Neural cell (in vitro differentiated cells): ENCODE measurements at regions not wholly inside any gene's neighbourhood (a gene's known extent, or its start where the extent isn't known, plus 50 kb on each side); places are given as distances from the start of the nearest gene placed in this dataset.

ENCODE experiments used
- H2AFZ ChIP-seq: fragments of 200-600, 300-800 bp; sonication (generic), shearing (Covaris generic); 2 replicates; pipeline ENCODE4 v1.6.0; 2014; ENCODE audit warnings: low read depth, mild to moderate bottlenecking, antibody characterized with exemption, low read length, moderate library complexity
- H3F3A ChIP-seq: fragments of 200-600 bp; shearing (Covaris generic); 2 replicates; pipeline ENCODE4 v1.6.1; 2016; ENCODE audit warnings: mild to moderate bottlenecking, moderate library complexity, mixed read lengths, antibody characterized with exemption, low read length; ENCODE audit not compliant: insufficient read depth, poor library complexity, severe bottlenecking
- H3K27ac ChIP-seq: fragments of 200-600, 300-800 bp; sonication (generic), shearing (Covaris generic); 2 replicates; pipeline ENCODE4 v1.5.1; 2014; ENCODE audit warnings: mild to moderate bottlenecking, low read length, moderate library complexity
- H3K27me3 ChIP-seq: fragments of 300-800, 200-600 bp; sonication (generic), shearing (Covaris generic); 2 replicates; pipeline ENCODE4 v1.6.0; 2014; ENCODE audit warnings: mild to moderate bottlenecking, low read depth, low read length, moderate library complexity; ENCODE audit not compliant: insufficient read depth
- H3K36me3 ChIP-seq: fragments of 300-800, 200-600 bp; sonication (generic), shearing (Covaris generic); 2 replicates; pipeline ENCODE4 v1.5.1; 2014; ENCODE audit warnings: mild to moderate bottlenecking, antibody characterized with exemption, low read length, moderate library complexity; ENCODE audit not compliant: insufficient read depth
- H3K4me2 ChIP-seq: fragments of 300-800, 200-600 bp; sonication (generic), shearing (Covaris generic); 2 replicates; pipeline ENCODE4 v1.6.0; 2014; ENCODE audit warnings: mild to moderate bottlenecking, low read length
- H3K4me3 ChIP-seq: fragments of 300-800, 200-600 bp; sonication (generic), shearing (Covaris generic); 2 replicates; pipeline ENCODE4 v1.5.1; 2014; ENCODE audit warnings: mild to moderate bottlenecking, low read length, moderate library complexity
- H3K79me2 ChIP-seq: fragments of 200-600 bp; shearing (Covaris generic); replicated peaks from 2 replicates; pipeline ENCODE4 v1.6.0; 2014; ENCODE audit warnings: mild to moderate bottlenecking, low read length, moderate library complexity; ENCODE audit not compliant: insufficient read depth
- H3K9ac ChIP-seq: fragments of 300-800, 200-600 bp; sonication (generic), shearing (Covaris generic); 2 replicates; pipeline ENCODE4 v1.6.1; 2016; ENCODE audit warnings: mild to moderate bottlenecking, low read length, mixed read lengths
- H3K9me2 ChIP-seq: fragments of 200-600 bp; shearing (Covaris generic); 2 replicates; pipeline ENCODE4 v1.6.1; 2016; ENCODE audit warnings: mild to moderate bottlenecking, low read length, mixed read lengths; ENCODE audit not compliant: insufficient read depth
- H3K9me3 ChIP-seq: fragments of 200-600, 300-800 bp; sonication (generic), shearing (Covaris generic); 2 replicates; pipeline ENCODE4 v1.6.1; 2016; ENCODE audit warnings: mild to moderate bottlenecking, mixed run types, low read length, moderate library complexity, mixed read lengths
- H4K20me1 ChIP-seq: fragments of 200-600 bp; shearing (Covaris generic); 2 replicates; pipeline ENCODE4 v1.6.1; 2016; ENCODE audit warnings: mild to moderate bottlenecking, mixed run types; ENCODE audit not compliant: insufficient read depth
- CTCF ChIP-seq: fragments of 450-650 bp; IDR thresholded peaks from 2 replicates; pipeline ENCODE4 v1.5.1; 2014; ENCODE audit warnings: antibody characterized with exemption, mild to moderate bottlenecking, moderate library complexity; ENCODE audit not compliant: poor library complexity, severe bottlenecking
- EP300 ChIP-seq: fragments of 450-650 bp; conservative IDR thresholded peaks from 2 replicates; pipeline ENCODE4 v1.6.1; 2014; ENCODE audit warnings: antibody characterized with exemption, mild to moderate bottlenecking, moderate library complexity; ENCODE audit not compliant: poor library complexity, severe bottlenecking
- EZH2 ChIP-seq: fragments of 200-600, 300-800 bp; shearing (Covaris generic), sonication (generic); IDR thresholded peaks from 2 replicates; pipeline ENCODE4 v1.6.1; 2014; ENCODE audit warnings: antibody characterized with exemption, low read length, borderline replicate concordance, mild to moderate bottlenecking; ENCODE audit not compliant: insufficient read depth, poor library complexity, severe bottlenecking
- MXI1 ChIP-seq: fragments of 450-650 bp; conservative IDR thresholded peaks from 2 replicates; pipeline ENCODE4 v1.6.1; 2014; ENCODE audit warnings: antibody characterized with exemption, mild to moderate bottlenecking; ENCODE audit not compliant: poor library complexity, severe bottlenecking
- POLR2AphosphoS5 ChIP-seq: IDR thresholded peaks from 2 replicates; pipeline ENCODE4 v1.6.1; 2012
- RAD21 ChIP-seq: fragments of 450-650 bp; conservative IDR thresholded peaks from 2 replicates; pipeline ENCODE4 v1.6.1; 2014; ENCODE audit warnings: antibody characterized with exemption, mild to moderate bottlenecking, moderate library complexity
- REST ChIP-seq: IDR thresholded peaks from 2 replicates; pipeline ENCODE4 v1.6.1; 2012; ENCODE audit warnings: borderline replicate concordance
- SMC3 ChIP-seq: fragments of 450-650 bp; conservative IDR thresholded peaks from 2 replicates; pipeline ENCODE4 v1.6.1; 2014; ENCODE audit warnings: antibody characterized with exemption, mild to moderate bottlenecking, moderate library complexity; ENCODE audit not compliant: poor library complexity
- TAF1 ChIP-seq: IDR thresholded peaks from 2 replicates; pipeline ENCODE4 v1.6.1; 2012; ENCODE audit warnings: low read depth

GRCh38 chr13:34104853-34105252 lies 286.9 kb downstream of the RFC3 start:
- Histone ChIP-seq H3K36me3 (no peaks in the 10 kb centered on the region), H3K4me2 (no peak overlapping the region), H3K4me3 (no peak overlapping the region), H3K9ac (no peak overlapping the region), H3K27me3 (no peaks in the 10 kb centered on the region), H4K20me1 (no peaks in the 10 kb centered on the region), H3K27ac (no peak overlapping the region), H3K79me2 (no peaks in the 10 kb centered on the region), H2AFZ (no peak overlapping the region), H3K9me3 (no peaks in the 10 kb centered on the region), H3F3A (no peaks in the 10 kb centered on the region), H3K9me2 (no peaks in the 10 kb centered on the region)
- TF ChIP-seq REST (no peak), CTCF (no peak), EP300 (no peak), EZH2 (no peak), POLR2AphosphoS5 (no peak), RAD21 (no peak), MXI1 (no peak)

DNA sequence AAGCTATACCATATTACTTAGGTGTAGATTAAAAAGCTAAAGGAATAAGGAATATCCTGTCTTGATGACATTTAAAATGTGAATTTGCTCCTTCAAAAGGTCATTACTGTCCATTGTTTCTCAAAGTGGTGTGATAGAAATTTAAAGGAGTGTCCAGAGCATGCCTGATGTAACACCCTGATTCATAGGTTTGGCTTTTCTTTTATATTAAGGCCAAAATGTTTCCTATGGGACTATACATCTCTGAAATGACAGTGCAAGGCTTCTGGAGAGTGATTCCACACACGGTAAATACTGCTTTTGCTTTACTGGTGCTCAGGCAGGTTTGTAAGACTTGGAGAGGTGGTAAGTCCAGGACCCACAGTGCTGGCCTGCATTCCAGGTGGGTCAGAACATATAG lies 289.9 kb downstream of the RFC3 start:
- no peak overlapping the region for H3K4me2 ChIP-seq
- no peaks in the 10 kb centered on the region for H3K27me3 ChIP-seq
- H3K9me2 ChIP-seq, result no peaks in the 10 kb centered on the region
- H3K4me3 ChIP-seq, result no peak overlapping the region
- H3K79me2 ChIP-seq, result no peaks in the 10 kb centered on the region
- H3K9ac ChIP-seq, result no peak overlapping the region
- no peaks in the 10 kb centered on the region for H4K20me1 ChIP-seq
- TF ChIP-seq CTCF (no peak), EZH2 (no peak), TAF1 (no peak), EP300 (no peak), SMC3 (no peak), POLR2AphosphoS5 (no peak), MXI1 (no peak)
- no peaks in the 10 kb centered on the region for H3K36me3 ChIP-seq
- H3K9me3 ChIP-seq, result no peaks in the 10 kb centered on the region
- no peaks in the 10 kb centered on the region for H3F3A ChIP-seq
- no peak overlapping the region for H3K27ac ChIP-seq
- H2AFZ ChIP-seq, result no peak overlapping the region
